Spleen (tissue), 7 donors: ENCODE measurements at regions not wholly inside any gene's neighbourhood (a gene's known extent, or its start where the extent isn't known, plus 50 kb on each side); places are given as distances from the start of the nearest gene placed in this dataset.

Experiments
- CTCF ChIP-seq, 11 experiments: fragments of 200-600 bp in 7 of 11; fragments of 450-650 bp in 4 of 11; sonication (generic) in 4 of 11; IDR thresholded peaks in 8 of 11; conservative IDR thresholded peaks in 3 of 11; 1 replicate in 7 of 11; 2 replicates in 4 of 11; pipeline versions ENCODE4 v1.4.0 to v1.8.0; 2016 to 2021; ENCODE audit warnings: antibody characterized with exemption in 11 of 11, inconsistent platforms in 4 of 11, mild to moderate bottlenecking in 1 of 11
- POLR2A ChIP-seq, 3 donors: fragments of 450-650 bp; IDR thresholded peaks; one replicate each; pipeline ENCODE4 v1.5.1; 2017; ENCODE audit warnings: antibody characterized with exemption in 3 of 3, mild to moderate bottlenecking in 1 of 3
- donor health status: DM: no; HTN: no; CAD: no; lungs with moderate emphysema.
- donor health status: DM: no; HTN: no; CAD: no.
- donor health status: DM: no; HTN: no; CAD: no.

- TF ChIP-seq CTCF (IDR thresholded peaks at IDR 0.05 in 8 of 11, conservative IDR thresholded peaks at IDR 0.05 in 3 of 11) (no peak), POLR2A (IDR thresholded peaks at IDR 0.05) (no peak)
Measured at GRCh38 chr9:28155067-28155466, 581.8 kb upstream of the C9orf72 start.
